Jurkat, Clone E6-1 (cell line): ENCODE measurements at regions not wholly inside any gene's neighbourhood (a gene's known extent, or its start where the extent isn't known, plus 50 kb on each side); places are given as distances from the start of the nearest gene placed in this dataset.

Source experiments
- DNase-seq: peaks from one replicate; pipeline ENCODE4 v3.0.0-alpha.2; 2011; ENCODE audit warnings: low read depth, low spot score
- H3K4me3 ChIP-seq: 2 replicates; pipeline ENCODE4 v1.5.1; 2011; ENCODE audit warnings: mild to moderate bottlenecking, low read length, control low read depth, moderate library complexity

- DNase-seq: no peak
Measured at GRCh38 chr1:68338081-68338480, 105.8 kb upstream of the WLS start.

GRCh38 chr1:68332041-68332440 is 99.7 kb upstream of the WLS start:
- no peak overlapping the region for H3K4me3 ChIP-seq
- no peak for DNase-seq

More at GRCh38 chr1:68338081-68338480, 105.8 kb upstream of the WLS start:
- H3K4me3 ChIP-seq: no peak overlapping the region

DNA sequence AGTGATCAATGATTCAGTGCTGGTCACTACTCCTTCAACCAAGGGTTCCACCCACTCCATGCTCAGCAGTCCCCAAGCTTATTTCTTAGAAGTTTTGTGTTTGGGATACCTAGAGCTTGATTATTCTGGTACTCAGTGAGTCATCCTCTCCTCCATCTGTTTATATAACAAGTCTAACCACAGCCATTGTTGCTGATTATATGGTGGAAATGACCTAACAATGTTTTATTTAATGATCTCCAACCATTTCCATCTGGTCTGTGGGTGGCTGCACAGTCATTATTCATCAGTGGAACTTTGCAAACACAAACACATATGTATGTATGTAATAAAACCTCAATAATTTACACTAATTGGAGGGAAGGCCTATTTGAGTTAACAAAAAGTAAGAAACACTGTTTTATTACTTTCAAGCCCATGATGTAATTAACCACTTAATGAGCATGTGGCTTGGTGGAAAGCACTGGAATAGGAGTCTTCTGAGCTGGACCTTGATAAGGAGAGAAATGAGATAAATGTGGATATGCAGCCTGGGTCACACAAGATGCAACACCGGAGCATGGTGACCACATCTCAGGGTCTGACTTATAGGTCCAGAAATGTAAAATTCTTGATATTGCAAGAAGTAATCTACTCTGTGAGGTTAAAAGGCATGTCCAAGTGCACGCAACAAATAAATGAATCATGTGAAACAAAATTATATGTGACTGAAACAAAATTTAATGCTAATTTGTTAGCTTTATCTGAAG is 99.0 kb upstream of the WLS start:
- H3K4me3 ChIP-seq: no peak overlapping the region
- no peak for DNase-seq

DNA sequence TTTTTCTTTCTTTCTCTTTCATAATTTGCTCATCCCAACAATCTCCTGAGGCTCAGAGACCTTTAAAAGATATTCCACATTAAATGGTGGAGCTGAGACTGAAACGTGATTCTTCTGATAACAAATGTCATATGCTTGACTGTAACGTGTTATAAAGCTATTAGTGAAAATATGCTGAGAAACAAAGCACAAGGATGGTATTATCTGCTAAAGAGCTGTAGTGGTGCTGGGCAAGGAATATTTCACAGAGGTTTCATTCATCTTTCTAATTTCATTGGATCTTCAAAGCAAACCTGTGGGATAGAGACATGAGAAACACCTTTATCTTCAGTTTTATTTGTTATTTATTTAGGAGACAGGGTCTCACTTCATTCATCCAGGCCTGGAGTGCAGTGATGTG is 98.1 kb upstream of the WLS start:
- DNase-seq: no peak
- H3K4me3 ChIP-seq: no peak overlapping the region

DNA sequence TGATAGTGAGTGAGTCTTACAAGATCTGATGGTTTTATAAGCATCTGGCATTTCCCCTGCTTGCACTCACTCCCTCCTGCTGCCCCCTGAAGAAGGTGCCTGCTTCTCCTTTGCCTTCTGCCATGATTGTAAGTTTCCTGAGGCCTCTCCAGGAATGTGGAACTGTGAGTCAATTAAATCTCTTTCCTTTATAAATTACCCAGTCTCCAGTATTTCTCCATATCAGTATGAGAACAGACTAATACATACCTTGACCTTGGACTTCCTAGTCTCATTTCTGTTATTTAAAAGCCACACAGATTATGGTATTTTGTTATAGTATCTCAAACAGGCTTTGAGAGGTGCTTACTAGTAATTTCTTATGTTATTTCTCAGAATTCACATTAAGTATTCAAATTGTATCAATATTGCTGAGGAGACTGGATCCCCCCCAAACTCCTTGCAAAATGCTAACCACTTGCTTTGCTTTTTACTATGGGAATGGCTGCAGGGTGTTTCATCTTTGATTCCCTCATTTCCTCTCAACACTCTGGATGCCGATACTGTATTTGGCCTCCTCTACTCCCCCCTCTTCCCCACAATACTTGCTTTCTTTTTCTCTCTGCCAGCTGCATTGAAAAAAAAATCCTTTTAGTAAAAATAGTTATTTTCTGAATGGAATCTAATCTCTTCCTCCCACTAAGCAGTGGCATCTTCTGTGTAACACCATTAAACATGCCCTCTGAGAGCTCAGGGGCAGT is 96.9 kb upstream of the WLS start:
- no peak for DNase-seq
- no peak overlapping the region for H3K4me3 ChIP-seq

- no peak overlapping the region for H3K4me3 ChIP-seq
- DNase-seq: no peak
Measured at GRCh38 chr1:68328490-68328889, 96.2 kb upstream of the WLS start.

- H3K4me3 ChIP-seq: no peak overlapping the region
Measured at GRCh38 chr1:68327414-68327813, 95.1 kb upstream of the WLS start.

GRCh38 chr1:68326481-68326880 is 94.2 kb upstream of the WLS start:
- DNase-seq: no peak
- H3K4me3 ChIP-seq: no peak overlapping the region

More at GRCh38 chr1:68327414-68327813, 95.1 kb upstream of the WLS start:
- no peak for DNase-seq

- H3K4me3 ChIP-seq: no peak overlapping the region
- DNase-seq: no peak
Measured at GRCh38 chr1:68324316-68324715, 92.0 kb upstream of the WLS start.

DNA sequence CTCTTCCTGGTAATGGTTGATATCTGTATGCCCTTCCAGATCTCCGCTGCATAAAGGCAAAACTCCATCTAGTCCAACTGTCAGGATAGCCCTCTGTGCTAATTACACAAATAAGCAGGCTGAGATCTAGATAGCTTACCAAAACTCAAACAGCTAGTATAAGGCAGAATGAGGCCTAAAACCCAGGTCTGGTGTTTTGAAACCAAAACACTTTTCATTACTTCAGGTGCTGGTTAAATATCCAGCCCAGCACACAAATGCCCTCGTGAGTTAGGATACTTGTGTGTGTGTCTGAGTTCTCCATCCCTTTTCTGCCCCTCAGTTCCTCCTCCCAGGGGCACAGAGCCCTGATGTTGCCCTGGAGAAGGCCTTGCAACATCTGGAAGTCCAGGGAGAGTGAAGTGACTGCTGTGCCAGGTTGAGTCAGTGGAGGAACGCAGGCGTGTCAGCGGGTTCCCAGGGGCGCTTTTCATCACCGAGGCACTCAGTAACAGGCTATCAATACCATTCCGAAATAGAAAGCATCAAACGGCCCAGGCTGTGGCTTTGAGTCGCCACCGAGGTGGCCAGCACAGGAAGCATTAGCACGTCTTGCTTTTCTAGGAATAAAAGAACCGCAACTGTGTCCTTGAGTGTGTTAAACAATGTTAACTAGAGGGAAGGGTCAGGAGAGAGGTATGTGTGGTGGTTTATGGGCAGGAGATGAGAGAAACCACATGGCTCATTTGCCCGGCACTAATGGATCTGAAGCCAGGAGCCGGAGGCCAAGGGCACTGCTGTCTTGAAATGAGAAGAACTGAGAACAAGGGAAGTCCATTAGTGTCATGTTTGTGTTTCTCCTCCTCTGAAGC is 90.7 kb upstream of the WLS start:
- H3K4me3 ChIP-seq: no peak overlapping the region
- DNase-seq: no peak

- no peak for DNase-seq
- no peak overlapping the region for H3K4me3 ChIP-seq
Measured at GRCh38 chr1:68322096-68322495, 89.8 kb upstream of the WLS start.

DNA sequence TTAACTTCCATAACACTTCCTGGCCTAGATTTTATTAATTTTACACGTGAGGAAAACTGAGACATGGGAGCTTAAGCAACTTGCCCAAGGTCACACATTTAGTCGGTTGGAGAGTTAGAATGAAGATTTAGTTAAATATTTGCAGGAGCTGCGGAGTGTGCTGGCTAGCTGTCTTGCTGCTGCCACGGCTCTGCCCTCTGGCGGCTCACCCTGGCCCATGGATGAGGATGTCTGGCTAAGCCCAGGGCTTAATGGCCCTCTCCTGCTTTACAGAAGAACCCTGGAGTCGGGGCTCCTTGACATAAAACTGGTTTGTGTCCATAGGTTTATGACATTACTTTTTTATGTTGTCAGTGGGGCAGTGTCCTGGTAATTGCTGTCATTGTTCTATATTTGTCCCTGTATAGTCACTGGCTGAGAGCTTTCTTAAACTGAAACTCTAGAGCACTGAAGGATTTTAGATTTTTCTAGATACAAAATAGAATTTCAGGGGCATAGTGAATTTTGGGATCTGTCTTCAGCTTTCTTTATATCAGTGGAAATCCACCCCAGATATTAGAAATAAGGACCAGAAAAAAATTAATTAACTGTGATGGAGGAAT is 88.9 kb upstream of the WLS start:
- H3K4me3 ChIP-seq: no peak overlapping the region
- no peak for DNase-seq

DNA sequence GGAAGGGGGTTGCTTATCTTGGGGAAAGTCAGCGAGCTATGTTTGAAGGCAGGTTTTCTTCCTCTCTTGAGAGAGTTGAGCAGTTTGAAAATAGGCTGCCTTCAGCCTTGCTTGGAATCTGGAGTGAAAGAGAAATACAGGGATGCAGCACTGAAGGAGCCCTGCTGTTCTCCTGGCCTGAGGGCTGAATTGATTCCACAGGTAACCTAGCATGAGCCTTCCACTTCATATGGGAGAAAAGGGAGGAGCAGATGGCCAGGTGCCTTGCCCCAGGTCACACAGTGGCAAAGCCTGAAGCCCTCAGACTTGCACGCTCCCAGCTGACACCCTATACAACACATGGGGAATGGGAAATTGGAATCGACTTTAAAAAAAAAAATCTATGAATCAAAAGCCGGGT is 88.0 kb upstream of the WLS start:
- no peak for DNase-seq
- no peak overlapping the region for H3K4me3 ChIP-seq

DNA sequence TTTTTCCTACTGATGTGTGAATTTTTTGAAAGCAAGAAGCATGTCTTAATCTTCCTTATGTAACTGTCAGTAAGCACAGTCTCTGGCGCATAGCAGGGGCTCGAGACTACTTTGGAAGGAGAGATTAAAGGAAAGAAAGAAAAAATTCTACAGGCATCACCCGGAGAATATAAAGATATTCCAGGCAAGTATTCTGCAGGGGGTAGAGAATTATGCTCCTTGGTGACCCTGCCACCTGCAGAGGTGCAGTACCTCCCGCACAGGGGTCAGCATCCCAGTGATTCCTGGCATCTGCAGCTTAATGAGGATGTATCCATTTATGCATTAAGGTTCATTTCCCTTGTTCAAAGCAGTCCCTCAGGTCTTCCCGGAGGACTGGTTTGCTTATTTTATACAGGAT is 87.6 kb upstream of the WLS start:
- no peak overlapping the region for H3K4me3 ChIP-seq
- DNase-seq: no peak

DNA sequence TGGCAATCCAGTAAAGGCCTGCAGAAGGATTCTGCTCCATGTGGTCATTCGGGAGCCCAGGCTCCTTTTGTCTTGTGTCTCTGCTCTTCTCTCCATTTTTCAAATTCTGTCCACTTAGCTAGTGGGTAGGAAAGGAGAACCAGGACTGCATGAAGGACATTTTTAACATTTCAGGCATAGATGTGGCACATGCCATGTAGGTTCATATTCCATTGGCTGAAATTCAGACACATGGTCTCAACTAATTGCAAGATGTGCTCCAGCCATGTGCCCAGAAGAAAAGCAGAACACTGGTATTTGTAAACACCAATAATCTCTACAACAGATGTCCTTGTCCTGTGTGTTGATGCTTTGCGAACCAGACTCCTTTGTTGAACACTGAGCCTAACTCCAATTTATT is 85.2 kb upstream of the WLS start:
- DNase-seq: no peak

DNA sequence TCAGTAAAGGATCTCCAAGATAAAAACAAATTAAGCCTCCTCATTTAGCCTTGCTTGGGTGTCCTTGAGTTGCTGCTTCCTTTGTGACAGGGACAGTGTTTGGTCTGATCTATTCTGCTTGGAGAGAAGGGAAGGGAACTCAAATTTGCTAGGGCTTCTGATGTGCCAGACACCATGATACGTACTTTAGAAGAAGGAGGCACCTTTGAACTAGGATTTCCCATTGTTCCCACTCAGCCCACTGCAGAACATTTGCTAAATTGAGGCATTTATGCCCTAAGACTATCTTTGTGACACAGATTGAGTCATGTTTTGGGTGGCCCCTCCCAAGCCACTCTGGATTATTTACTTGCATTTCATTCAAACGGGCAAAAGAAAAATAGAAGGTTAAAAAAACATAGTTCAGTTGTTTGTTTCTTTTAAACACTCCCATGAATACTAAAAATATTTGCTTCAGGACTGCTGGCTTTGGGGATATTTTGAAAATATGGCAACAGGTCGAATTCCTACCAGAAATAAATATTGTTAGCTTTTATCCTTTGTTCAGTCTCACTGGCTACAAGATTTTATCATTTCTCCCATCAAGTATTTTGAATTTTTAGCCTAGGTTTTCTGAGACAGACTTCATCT is 81.9 kb upstream of the WLS start:
- no peak overlapping the region for H3K4me3 ChIP-seq
- DNase-seq: no peak

More for the DNA sequence above, 85.2 kb upstream of the WLS start:
- H3K4me3 ChIP-seq: no peak overlapping the region

DNA sequence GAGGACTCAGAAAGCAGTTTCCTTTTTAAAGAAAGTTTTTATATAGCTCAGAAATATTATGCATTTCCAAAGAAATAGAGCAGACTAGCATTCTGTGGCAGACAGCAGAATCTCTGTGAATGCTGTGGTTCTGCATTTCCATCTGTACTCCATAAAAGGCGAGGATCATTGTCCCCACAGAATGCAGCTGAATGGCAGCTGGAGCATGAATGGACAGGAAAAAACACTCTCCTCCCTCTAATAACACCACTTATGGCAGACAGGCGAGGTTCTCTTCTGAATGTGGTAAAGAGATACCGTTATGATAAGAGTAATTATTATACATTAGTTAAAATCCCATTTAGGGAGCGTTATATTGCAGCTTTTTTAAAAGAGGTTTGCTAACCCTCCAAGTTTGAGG is 81.4 kb upstream of the WLS start:
- H3K4me3 ChIP-seq: no peak overlapping the region
- no peak for DNase-seq

- no peak for DNase-seq
- H3K4me3 ChIP-seq: no peak overlapping the region
Measured at GRCh38 chr1:68308034-68308433, 75.7 kb upstream of the WLS start.

- H3K4me3 ChIP-seq: no peak overlapping the region
- no peak for DNase-seq
Measured at GRCh38 chr1:68307378-68307787, 75.1 kb upstream of the WLS start.
